ENCODE measurements at regions not wholly inside any gene's neighbourhood (a gene's known extent, or its start where the extent isn't known, plus 50 kb on each side); places are given as distances from the start of the nearest gene placed in this dataset.

DNA sequence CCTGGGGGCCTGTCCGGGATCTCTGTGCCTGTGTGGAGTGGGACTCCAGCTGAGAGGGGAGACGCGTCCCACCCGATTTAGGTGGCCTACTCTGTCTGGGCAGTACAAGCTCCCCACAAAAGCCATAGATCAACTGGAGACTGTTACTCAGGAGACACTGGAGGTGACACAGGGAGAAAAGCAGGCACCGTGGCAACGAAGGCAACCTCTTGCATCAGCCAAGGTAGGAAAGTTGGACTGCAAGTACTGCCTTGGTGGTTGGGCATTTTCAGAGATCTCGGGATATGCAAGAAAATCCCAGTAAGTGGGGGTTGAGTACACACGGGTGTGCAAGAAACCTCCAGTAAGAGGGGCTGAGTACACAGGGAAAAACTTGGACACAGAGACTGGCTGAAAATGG is 1060.0 kb upstream of the MIR17HG start:
- CTCF ChIA-PET = no interaction called here
- no peak overlapping the region for H3K4me3 ChIP-seq (ENCODE audit: low read depth, low read length)
- POLR2A ChIA-PET = no interaction called here
- no peaks in the 10 kb centered on the region for H3K36me3 ChIP-seq (ENCODE audit: control insufficient read depth in 2 of 2, insufficient read depth in 1 of 2, low read length in 2 of 2)
- no peaks in the 10 kb centered on the region for H3K4me1 ChIP-seq (ENCODE audit: control insufficient read depth, insufficient read depth, low read length)
- H3K27ac ChIP-seq (ENCODE audit: extremely low read depth, low read depth, low read length) = no peak overlapping the region
- TF ChIP-seq ZNF202 (tag by site-specific recombination; IDR thresholded peaks at IDR 0.05; ENCODE audit: borderline replicate concordance) (no peak), SETDB1 (IDR thresholded peaks at IDR 0.05; ENCODE audit: insufficient read length, low read length) (no peak)
- TF ChIP-seq, protein P1, sequence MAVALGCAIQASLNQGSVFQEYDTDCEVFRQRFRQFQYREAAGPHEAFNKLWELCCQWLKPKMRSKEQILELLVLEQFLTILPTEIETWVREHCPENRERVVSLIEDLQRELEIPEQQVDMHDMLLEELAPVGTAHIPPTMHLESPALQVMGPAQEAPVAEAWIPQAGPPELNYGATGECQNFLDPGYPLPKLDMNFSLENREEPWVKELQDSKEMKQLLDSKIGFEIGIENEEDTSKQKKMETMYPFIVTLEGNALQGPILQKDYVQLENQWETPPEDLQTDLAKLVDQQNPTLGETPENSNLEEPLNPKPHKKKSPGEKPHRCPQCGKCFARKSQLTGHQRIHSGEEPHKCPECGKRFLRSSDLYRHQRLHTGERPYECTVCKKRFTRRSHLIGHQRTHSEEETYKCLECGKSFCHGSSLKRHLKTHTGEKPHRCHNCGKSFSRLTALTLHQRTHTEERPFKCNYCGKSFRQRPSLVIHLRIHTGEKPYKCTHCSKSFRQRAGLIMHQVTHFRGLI (tag by site-specific recombination; IDR thresholded peaks at IDR 0.05) = no peak
- H3K9me3 ChIP-seq (ENCODE audit: control insufficient read depth, insufficient read depth, low read depth, low read length) = no peaks in the 10 kb centered on the region

DNA sequence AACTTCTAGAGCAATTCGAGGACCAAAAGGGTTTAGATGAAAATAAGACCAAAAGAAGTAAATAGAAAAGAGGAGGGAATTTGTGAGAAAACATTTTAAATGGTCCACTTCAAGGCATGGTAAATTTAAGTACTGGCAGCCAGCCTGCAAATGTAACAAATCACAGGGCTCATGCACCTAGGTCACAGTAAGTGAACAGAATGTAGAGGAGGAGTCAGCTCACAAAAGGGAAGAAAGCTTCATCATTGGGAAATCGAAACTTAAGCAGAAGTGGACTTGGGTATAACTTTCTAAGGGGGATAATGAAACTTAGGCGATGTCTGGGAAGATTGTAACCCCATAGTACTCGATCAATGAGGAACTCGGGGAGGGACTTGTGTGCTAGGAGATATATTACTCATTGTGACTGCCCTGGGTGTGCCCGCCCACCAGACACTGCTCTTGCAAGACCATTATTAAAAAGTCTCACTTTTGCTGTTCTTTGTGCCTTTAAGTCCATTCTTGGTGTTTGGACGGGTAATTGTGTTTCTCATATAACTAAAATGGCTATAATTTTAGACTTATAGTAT is 1053.6 kb upstream of the MIR17HG start:
- no peak overlapping the region for H3K4me3 ChIP-seq (ENCODE audit: low read depth, low read length)

DNA sequence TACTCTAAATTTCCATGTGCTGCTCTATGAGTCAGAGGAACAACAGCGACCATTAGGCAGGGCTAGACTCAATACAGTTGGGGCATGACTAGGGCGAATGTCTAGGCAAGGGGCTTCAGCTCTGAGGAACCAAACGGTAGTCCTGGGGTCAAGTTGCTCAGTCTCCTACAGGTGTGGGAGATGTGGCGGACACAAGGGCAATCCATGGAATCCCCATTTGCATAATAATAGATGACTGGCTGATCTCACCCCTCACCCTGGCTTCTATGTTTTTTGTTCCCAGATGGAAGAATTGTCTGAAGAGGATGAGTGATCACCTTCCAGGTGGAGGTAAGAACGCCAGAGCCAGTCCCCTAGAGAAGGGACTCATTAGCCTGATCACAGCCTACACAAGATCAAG is 1048.2 kb upstream of the MIR17HG start:
- Histone ChIP-seq H3K9me3 (ENCODE audit: control insufficient read depth, insufficient read depth, low read depth, low read length) (no peaks in the 10 kb centered on the region), H3K36me3 (ENCODE audit: control insufficient read depth in 2 of 2, insufficient read depth in 1 of 2, low read length in 2 of 2) (no peaks in the 10 kb centered on the region), H3K4me3 (ENCODE audit: low read depth, low read length) (no peak overlapping the region), H3K27ac (ENCODE audit: extremely low read depth, low read depth, low read length) (no peak overlapping the region), H3K4me1 (ENCODE audit: control insufficient read depth, insufficient read depth, low read length) (no peaks in the 10 kb centered on the region)
- ChIA-PET CTCF (no interaction called here), POLR2A (no interaction called here)
- TF ChIP-seq ZIC2 (tag by site-specific recombination; IDR thresholded peaks at IDR 0.05) (no peak), ZNF76 (tag by site-specific recombination; IDR thresholded peaks at IDR 0.05; ENCODE audit: borderline replicate concordance, low read depth) (no peak), ZNF571 (tag by site-specific recombination; IDR thresholded peaks at IDR 0.05) (no peak), RBAK (tag by site-specific recombination; IDR thresholded peaks at IDR 0.05) (no peak)

More for the DNA sequence above, 1053.6 kb upstream of the MIR17HG start:
- Histone ChIP-seq H3K9me3 (ENCODE audit: control insufficient read depth, insufficient read depth, low read depth, low read length) (no peaks in the 10 kb centered on the region), H3K4me1 (ENCODE audit: control insufficient read depth, insufficient read depth, low read length) (no peaks in the 10 kb centered on the region), H3K36me3 (ENCODE audit: control insufficient read depth in 2 of 2, insufficient read depth in 1 of 2, low read length in 2 of 2) (no peaks in the 10 kb centered on the region), H3K27ac (ENCODE audit: extremely low read depth, low read depth, low read length) (no peak overlapping the region)
- TF ChIP-seq, protein P2, sequence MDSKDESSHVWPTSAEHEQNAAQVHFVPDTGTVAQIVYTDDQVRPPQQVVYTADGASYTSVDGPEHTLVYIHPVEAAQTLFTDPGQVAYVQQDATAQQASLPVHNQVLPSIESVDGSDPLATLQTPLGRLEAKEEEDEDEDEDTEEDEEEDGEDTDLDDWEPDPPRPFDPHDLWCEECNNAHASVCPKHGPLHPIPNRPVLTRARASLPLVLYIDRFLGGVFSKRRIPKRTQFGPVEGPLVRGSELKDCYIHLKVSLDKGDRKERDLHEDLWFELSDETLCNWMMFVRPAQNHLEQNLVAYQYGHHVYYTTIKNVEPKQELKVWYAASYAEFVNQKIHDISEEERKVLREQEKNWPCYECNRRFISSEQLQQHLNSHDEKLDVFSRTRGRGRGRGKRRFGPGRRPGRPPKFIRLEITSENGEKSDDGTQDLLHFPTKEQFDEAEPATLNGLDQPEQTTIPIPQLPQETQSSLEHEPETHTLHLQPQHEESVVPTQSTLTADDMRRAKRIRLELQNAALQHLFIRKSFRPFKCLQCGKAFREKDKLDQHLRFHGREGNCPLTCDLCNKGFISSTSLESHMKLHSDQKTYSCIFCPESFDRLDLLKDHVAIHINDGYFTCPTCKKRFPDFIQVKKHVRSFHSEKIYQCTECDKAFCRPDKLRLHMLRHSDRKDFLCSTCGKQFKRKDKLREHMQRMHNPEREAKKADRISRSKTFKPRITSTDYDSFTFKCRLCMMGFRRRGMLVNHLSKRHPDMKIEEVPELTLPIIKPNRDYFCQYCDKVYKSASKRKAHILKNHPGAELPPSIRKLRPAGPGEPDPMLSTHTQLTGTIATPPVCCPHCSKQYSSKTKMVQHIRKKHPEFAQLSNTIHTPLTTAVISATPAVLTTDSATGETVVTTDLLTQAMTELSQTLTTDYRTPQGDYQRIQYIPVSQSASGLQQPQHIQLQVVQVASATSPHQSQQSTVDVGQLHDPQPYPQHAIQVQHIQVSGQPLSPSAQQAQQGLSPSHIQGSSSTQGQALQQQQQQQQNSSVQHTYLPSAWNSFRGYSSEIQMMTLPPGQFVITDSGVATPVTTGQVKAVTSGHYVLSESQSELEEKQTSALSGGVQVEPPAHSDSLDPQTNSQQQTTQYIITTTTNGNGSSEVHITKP (tag by site-specific recombination; IDR thresholded peaks at IDR 0.05) = no peak
- TF ChIP-seq ZNF37A (tag by site-specific recombination; IDR thresholded peaks at IDR 0.05) (no peak), ZNF521 (tag by site-specific recombination; IDR thresholded peaks at IDR 0.05) (no peak), ZNF621 (tag by site-specific recombination; IDR thresholded peaks at IDR 0.05) (no peak)
- CTCF ChIA-PET = no interaction called here
- POLR2A ChIA-PET = no interaction called here

DNA sequence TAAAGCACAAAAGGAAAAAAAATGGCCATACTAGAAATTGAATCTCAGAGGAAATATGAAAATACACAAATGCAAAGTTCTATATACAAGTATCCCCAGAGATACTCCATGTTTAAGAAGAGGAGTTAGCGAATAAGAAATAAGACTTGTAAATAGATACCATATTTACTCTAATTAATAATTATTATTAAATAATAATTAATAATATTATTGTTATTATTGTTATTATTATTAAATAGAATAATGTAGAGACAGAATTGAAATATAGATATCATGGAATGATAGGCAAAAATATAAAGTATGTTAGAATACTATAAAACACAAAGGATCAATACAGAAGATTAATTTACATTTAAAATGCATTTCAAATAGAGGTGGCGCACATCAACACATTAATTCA is 1047.5 kb upstream of the MIR17HG start:
- no peaks in the 10 kb centered on the region for H3K9me3 ChIP-seq (ENCODE audit: control insufficient read depth, insufficient read depth, low read depth, low read length)
- CTCF ChIA-PET = no interaction called here
- POLR2A ChIA-PET = no interaction called here
- H3K4me3 ChIP-seq (ENCODE audit: low read depth, low read length) = no peak overlapping the region
- no peaks in the 10 kb centered on the region for H3K4me1 ChIP-seq (ENCODE audit: control insufficient read depth, insufficient read depth, low read length)
- no peaks in the 10 kb centered on the region for H3K36me3 ChIP-seq (ENCODE audit: control insufficient read depth in 2 of 2, insufficient read depth in 1 of 2, low read length in 2 of 2)
- H3K27ac ChIP-seq (ENCODE audit: extremely low read depth, low read depth, low read length) = no peak overlapping the region
- TF ChIP-seq, protein P3, sequence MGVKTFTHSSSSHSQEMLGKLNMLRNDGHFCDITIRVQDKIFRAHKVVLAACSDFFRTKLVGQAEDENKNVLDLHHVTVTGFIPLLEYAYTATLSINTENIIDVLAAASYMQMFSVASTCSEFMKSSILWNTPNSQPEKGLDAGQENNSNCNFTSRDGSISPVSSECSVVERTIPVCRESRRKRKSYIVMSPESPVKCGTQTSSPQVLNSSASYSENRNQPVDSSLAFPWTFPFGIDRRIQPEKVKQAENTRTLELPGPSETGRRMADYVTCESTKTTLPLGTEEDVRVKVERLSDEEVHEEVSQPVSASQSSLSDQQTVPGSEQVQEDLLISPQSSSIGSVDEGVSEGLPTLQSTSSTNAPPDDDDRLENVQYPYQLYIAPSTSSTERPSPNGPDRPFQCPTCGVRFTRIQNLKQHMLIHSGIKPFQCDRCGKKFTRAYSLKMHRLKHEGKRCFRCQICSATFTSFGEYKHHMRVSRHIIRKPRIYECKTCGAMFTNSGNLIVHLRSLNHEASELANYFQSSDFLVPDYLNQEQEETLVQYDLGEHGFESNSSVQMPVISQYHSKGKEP (tag by site-specific recombination; IDR thresholded peaks at IDR 0.05) = no peak
- TF ChIP-seq ZNF184 (tag by site-specific recombination; IDR thresholded peaks at IDR 0.05) (no peak), IKZF3 (tag by site-specific recombination; IDR thresholded peaks at IDR 0.05) (no peak), ZNF433 (tag by site-specific recombination; IDR thresholded peaks at IDR 0.05; ENCODE audit: low read depth) (no peak), ZNF558 (tag by site-specific recombination; IDR thresholded peaks at IDR 0.05) (no peak), ZNF560 (tag by site-specific recombination; IDR thresholded peaks at IDR 0.05; ENCODE audit: borderline replicate concordance) (no peak), ZNF426 (tag by site-specific recombination; IDR thresholded peaks at IDR 0.05) (no peak)
- TF ChIP-seq, protein P4, sequence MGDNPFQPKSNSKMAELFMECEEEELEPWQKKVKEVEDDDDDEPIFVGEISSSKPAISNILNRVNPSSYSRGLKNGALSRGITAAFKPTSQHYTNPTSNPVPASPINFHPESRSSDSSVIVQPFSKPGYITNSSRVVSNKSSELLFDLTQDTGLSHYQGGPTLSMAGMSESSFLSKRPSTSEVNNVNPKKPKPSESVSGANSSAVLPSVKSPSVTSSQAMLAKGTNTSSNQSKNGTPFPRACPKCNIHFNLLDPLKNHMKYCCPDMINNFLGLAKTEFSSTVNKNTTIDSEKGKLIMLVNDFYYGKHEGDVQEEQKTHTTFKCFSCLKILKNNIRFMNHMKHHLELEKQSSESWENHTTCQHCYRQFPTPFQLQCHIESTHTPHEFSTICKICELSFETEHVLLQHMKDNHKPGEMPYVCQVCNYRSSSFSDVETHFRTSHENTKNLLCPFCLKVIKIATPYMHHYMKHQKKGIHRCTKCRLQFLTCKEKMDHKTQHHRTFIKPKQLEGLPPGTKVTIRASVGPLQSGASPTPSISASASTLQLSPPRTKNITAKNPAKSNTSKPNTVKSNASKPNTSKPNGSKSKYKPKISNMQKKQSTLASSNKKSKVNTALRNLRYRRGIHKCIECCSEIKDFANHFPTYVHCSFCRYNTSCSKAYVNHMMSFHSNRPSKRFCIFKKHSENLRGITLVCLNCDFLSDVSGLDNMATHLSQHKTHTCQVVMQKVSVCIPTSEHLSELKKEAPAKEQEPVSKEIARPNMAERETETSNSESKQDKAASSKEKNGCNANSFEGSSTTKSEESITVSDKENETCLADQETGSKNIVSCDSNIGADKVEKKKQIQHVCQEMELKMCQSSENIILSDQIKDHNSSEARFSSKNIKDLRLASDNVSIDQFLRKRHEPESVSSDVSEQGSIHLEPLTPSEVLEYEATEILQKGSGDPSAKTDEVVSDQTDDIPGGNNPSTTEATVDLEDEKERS (tag by site-specific recombination; IDR thresholded peaks at IDR 0.05) = no peak

Measured in HEK293 (cell line).